GM21526 (cell line): ENCODE measurements at regions not wholly inside any gene's neighbourhood (a gene's known extent, or its start where the extent isn't known, plus 50 kb on each side); places are given as distances from the start of the nearest gene placed in this dataset.

Experiments
- ATAC-seq: cut with Tn5 transposase; IDR thresholded peaks from one replicate; pipeline ENCODE4 v1.9.1; 2021; ENCODE audit warnings: moderate library complexity; ENCODE audit not compliant: unreplicated experiment, low FRiP score

DNA sequence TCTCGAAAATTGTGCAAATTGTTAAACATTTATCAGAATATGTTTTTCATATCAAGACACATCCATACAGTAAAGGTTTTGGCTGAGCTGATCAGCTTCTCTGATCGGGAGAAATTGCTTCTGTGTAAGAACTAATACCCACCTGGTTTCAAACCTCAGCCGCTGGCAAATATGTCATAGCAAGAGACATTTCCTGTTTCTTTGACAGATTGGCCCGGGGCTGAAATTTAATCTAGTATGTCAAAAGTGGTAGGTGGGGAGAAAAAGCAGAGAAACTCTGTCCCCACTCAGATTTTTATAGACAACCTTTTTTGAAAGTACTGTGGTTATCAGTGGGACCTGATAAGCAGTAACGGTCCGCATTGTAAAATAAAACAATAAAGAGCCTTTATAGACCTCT, 88.8 kb upstream of the SLC24A5 start:
- no peak for ATAC-seq

DNA sequence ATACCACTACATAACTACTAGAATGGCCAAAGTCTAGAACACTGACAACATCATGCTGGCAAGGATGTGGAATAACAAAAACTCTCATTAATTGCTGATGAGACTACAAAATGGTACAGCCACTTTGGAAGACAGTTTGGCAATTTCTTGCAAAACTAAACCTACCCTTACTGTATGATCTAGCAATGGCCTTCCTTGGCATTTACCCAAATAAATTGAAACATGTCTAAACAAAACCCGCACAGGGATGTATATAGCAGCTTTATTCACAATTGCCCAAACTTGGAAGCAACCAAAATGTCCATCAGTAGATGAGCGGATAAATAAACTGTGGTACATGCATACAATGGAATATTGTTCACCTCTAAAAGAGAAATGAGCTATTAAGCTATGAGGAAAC, 87.9 kb upstream of the SLC24A5 start:
- no peak for ATAC-seq

DNA sequence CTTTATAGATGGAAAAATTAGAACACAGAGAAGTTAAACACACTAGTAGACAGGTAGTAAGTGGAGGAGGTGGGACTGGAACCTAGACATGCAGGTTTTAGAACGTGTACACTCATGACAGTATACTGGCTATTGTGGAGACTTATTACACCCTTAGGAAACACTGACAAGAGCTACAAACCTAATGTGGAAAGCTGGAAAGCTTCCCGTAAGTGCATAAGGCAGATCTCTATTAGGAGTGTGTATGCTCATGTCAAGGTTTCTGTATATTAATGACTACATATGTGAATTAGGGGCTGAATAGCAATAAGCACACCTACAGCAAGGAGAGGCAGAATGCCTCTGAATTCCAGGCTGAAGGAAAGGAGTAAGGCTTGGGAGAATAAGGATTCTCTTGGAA, 82.6 kb upstream of the SLC24A5 start:
- no peak for ATAC-seq

DNA sequence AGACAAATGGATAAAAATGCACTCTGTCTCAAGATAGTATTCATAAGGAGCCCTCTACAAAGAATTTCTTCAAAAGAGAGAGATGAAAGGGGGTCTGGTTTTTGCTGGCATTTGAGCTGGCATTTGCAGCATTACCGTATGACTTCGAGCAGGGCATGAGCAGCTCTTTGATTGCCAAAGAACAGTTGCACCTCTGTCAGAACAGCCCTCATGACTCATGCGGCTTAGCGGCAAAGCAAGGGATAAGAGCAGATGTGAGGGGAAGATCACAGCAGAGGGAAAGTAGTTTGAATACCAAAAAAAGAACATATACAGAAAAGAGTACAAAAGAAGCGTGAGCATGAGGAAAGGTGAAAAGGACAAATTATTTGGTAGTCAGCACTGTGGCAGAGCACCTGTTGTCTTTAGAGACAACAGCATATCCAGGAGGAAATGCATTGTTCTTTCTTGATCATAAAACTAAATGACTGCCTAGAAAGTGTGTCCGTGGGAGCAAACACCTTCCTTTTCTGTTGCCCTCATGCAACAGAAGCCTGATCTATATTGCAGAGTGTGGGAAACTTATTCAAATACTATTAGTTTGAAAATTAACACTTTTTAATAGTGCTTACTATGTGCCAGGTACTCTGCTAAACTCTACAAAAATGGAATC, 80.5 kb upstream of the SLC24A5 start:
- ATAC-seq, result no peak

DNA sequence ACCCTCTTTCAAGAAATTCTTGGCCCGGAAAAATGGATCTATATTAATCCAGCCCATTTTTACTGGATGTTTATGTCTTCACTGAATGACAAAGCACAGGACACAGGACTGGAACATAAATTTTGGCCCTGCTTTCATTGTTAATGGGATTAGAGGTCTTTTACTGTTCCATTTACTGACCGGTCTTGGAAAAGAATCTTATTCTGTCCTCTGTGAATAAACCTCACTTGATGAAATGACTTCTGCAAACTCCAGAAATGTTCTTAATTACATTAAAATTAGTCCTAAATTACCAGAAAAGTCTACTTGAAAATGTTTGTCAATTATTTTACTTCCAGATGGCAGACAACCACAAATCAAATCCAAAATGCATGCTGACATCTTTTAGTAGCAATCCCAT, 79.3 kb upstream of the SLC24A5 start:
- no peak for ATAC-seq

DNA sequence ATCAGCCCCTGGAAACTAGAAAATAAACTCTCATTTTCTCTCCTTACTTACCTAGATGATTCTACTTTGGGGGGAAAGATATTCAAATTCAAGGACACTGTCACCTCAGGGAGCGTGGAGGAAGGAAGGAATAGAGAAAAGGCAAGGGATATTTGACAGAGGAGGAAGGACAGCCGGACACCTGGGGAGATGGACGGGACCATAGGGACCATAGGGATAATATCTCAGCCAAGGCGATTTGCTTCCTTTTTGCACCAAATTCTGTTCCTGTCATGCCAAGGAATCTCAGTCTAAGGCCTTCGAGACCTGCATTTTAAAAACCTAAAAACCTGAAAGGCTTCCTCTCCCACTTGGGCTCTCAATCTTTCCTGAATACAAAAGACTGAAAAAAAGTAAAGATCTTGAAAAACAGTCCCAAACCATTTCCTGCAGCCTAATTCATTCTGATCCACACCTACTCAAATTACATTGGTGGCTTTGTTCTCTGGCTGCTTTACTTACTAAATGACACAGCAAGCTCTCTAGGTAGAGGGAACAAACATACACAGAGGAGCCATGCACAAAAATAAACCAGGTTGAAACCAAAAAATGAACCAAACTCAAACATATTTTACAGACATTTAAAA, 73.9 kb upstream of the SLC24A5 start:
- no peak for ATAC-seq

DNA sequence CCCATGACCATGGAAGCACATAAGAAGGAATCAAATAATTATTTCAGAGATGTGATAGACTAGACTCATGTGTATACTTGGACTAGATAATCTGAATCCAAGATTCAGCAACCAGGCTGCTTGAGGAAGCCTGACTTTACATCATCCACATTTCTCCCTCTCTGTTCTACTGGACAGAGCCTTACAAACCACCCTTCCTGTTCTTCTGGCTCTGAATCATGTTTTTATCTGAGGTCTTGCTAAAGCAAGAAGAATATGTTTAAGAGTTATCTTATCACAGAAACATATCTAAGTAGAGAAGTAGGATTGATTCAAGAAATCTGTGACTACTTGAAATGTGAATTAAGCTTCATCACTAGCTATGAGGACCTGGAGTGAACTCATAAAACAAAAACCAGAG, 71.1 kb upstream of the SLC24A5 start:
- no peak for ATAC-seq

DNA sequence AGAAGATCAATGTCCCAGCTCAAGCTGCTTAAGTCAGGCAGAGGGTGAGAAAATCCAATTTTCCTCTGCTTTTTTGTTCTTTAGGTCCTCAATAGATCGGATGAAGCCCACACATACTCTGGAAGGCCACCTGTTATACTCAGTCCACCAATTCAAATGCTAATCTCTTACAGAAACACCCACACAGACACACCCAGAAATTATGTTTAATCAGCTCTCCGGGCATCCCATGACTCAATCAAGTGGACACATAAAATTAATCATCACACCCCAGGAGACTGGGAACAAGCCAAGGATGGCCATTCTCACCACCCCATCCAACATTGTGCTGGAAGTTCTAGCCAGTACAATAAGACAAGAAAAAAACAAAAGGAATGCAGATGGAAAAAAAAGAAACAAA, 67.8 kb upstream of the SLC24A5 start:
- no peak for ATAC-seq

DNA sequence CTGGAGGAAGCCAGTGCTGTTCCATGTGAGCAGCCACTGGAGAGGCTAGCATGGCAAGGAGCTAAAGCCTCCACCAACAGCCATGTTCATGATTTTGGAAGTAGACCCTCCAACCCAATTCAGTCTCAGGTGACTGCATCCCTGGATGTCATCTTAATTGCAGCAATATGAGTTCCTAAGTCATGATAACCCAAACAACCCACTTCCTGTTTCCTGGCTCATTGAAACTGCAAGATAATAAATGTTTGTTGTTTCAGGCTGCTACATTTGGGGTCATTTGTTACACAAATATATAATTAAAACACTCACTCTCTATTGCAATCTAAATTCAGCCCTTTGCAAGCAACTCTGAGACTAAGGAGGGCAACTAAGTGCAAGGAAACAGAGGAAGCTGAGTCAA, 62.4 kb upstream of the SLC24A5 start:
- ATAC-seq, result no peak

DNA sequence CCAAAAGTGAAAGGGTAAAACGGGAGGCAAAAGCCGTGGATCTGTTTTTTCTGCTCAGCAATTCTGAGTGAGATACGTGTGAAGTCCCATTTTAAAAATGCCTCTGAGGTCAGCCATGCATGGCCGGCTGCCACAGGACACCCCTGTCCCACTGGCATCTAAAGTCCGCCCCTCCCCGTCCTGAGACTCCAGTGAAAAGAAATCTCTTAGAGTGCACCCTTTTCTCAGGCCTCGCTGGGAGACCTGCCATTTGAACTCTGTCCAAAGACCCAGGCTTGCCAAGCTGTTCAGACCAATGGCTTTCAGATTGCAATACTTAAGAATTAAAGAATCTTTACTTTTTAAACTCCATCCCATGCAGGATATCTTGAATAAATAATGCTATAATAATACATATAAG, 61.0 kb upstream of the SLC24A5 start:
- no peak for ATAC-seq

DNA sequence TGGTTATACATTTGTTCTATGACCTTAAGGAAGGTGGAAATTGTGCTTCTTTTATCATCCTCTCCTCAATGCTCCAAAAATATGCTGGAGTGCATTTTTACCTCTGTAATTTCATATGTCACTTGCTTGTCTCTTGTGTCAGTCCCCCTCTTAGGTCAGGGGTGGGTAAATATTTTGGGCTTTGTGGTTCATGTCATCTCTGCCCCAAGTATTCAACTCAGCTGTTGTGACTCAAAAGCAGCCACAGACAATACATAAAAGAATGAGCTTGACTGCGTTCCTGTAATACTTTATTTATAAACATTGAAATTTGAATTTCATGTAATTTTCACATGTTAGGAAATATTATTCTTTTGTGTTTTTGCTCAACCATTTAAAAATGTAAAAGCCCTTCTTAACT, 60.4 kb upstream of the SLC24A5 start:
- ATAC-seq, result no peak

DNA sequence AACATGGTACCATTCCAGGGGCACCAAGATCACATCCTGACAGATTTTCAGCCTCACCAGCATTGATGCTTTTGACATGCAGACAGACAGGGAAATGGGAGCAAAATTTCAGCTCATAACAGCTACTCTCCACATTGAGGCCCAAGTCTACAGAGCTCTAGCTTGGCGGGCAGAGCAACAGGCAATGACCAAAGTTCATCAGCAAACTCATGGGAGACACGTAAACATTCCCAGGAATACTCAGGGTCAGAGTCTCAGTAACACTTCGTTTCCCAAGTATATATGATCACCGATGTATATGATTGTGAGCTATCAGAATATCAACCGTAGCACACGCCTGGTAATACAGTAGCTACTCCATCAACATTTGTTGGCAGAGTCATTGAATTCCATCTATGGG, 59.2 kb upstream of the SLC24A5 start:
- ATAC-seq, result no peak

DNA sequence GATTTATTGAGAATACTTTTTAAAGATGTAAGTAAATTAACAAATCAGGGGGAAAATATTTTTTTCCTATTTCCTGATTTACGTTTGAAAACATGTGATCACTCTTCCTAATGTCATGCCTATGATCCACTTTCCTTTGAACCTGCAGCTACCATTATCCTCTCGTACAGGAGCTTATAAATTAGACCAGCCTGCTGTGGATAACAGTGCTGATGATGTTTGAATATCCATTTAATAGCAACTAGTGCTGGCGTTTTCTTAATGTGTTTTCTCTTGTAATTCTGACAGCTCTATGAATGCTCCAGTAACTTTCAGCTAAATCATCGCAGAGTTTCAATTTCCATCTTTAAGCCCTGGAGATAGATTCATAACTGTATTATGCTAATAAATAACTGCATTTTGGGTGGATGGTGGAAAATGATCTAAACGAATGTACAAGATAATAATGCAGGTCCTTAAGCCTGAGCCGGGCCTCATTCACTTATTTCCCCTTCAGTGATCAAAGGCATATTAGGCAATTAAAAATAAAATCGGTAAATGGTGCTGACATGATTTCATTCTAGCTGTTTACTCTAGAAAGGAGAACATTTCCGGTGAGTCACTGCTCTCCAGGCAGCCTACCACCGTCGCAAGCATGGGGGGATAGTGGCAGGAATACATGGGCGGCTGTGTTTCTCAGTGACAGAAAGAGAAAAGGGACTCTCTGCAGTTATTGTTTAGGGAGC, 58.5 kb upstream of the SLC24A5 start:
- ATAC-seq, result no peak

DNA sequence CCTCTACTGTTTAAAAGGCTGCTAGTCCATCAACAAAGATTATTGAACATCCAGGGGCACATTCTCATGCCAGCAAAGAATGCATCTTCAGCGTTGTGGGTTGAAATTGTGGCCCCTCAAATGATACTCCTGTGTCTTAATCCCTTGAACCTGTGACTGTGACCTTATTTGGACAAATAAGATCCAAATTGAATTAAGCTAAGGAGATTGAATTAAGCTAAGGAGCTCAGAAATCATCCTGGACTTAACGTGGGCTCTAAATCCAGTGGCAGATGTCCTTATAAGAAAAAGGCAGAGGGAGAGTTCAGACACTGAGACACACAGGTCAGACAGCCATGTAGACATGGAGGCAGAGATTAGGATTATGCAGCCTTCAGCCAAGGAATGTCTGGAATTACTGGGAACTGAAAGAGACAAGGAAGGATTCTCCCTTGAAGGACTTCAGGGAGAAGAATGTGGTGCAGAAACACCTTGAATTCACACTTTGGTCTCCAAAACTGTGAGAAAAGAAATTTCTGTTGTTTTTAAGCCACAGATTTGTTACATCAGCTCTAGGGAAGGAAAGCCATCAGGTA, 57.3 kb upstream of the SLC24A5 start:
- no peak for ATAC-seq

DNA sequence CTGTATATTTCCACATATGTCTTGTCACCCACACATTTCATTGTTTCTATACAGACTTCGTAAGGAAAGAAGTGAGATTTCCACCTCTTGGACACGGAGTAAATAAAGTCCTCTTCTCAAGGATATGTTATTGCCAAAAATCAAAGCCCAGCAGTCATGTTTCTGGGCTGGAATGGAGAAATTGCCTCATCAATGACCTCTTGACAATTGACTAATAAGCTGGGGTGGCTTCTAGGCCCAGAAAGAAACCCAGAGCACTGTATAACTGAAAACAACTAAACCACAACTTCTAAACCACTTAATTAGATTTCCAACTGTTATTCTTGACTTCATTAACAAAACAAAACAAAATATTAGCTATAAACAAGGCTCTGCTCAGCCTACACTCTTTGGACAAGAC, 56.4 kb upstream of the SLC24A5 start:
- no peak for ATAC-seq

DNA sequence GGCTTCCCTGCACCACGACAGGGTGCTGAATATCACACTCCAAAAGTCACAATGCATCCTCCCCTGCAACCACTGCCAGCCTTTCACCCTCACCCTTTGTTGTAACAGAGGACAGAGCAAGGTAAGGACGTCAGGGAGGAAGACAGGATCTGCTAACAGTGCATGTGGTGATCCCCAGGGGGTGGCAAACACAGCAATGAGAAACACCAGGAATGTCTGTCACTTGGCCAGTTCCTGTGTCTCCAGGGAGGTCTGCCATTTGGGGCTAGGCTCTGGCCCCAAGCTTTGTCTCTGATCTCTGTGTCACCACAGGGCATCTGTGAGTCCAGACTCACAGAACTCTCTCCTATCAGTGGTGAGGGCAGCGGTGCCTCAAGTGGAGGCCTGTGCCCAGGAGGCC, 54.3 kb upstream of the SLC24A5 start:
- no peak for ATAC-seq
